ENCODE measurements at regions not wholly inside any gene's neighbourhood (a gene's known extent, or its start where the extent isn't known, plus 50 kb on each side); places are given as distances from the start of the nearest gene placed in this dataset.

GRCh38 chr2:240360645-240361475, 74.6 kb upstream of the GPC1 start:
- no peak overlapping the region for H3K4me3 Mint-ChIP-seq
- H3K9me3 Mint-ChIP-seq: peaks cover 8 to 23% (median 19%) of the 10 kb centered on the region in 7 donors
- H3K27me3 ChIP-seq (ENCODE audit: control insufficient read depth in 2 of 2, insufficient read depth in 2 of 2, low read length in 2 of 2): no peaks in the 10 kb centered on the region
- no peak for TF ChIP-seq CTCF (IDR thresholded peaks at IDR 0.05)
- no peaks in the 10 kb centered on the region for H3K4me1 Mint-ChIP-seq
- peaks cover 2 to 8% (median 4%) of the 10 kb centered on the region in 3 donors for H3K27me3 Mint-ChIP-seq (ENCODE audit: low read depth in 3 of 3)
- intact Hi-C loops (cut with micrococcal nuclease): no loop called here
- no peak overlapping the region for H2AFZ ChIP-seq (ENCODE audit: insufficient read depth, low read depth, low read length, poor library complexity, severe bottlenecking)
- H3K27ac ChIP-seq (ENCODE audit: low read depth in 1 of 2, low read length in 2 of 2): no peak overlapping the region
- H3K36me3 Mint-ChIP-seq: no peaks in the 10 kb centered on the region
- no peak overlapping the region for H3K4me3 ChIP-seq (replicated peaks in 1 of 3; ENCODE audit: low read depth in 2 of 3, low read length in 3 of 3)
- H3K36me3 ChIP-seq (replicated peaks in 1 of 2; ENCODE audit: control insufficient read depth in 1 of 2, insufficient read depth in 2 of 2, low read length in 2 of 2): no peaks in the 10 kb centered on the region
- no peaks in the 10 kb centered on the region for H4K20me1 ChIP-seq (ENCODE audit: insufficient read depth, low read length)
- H3K27ac Mint-ChIP-seq: no peak overlapping the region
- no peaks in the 10 kb centered on the region for H3K4me1 ChIP-seq (ENCODE audit: control insufficient read depth in 1 of 2, insufficient read depth in 2 of 2, low read length in 2 of 2)
- no peak overlapping the region for H3K4me2 ChIP-seq (replicated peaks; ENCODE audit: extremely low read depth, low read length, poor library complexity, severe bottlenecking)
- H3K9ac ChIP-seq (ENCODE audit: insufficient read depth, low read length, poor library complexity, severe bottlenecking): no peak overlapping the region
- H3K9me3 ChIP-seq (replicated peaks in 1 of 2; ENCODE audit: control insufficient read depth in 1 of 2, insufficient read depth in 1 of 2, low read length in 2 of 2): peaks cover 5 to 28% of the 10 kb centered on the region in 2 donors
- no peaks in the 10 kb centered on the region for H3K79me2 ChIP-seq (ENCODE audit: insufficient read depth, low read length)
- 90% methylated on average over 7 of the region's 9 CpGs for WGBS (ENCODE audit: insufficient coverage)
- no peak for DNase-seq

- Histone ChIP-seq H3K36me3 (replicated peaks in 1 of 2; ENCODE audit: control insufficient read depth in 1 of 2, insufficient read depth in 2 of 2, low read length in 2 of 2) (no peaks in the 10 kb centered on the region), H3K27me3 (ENCODE audit: control insufficient read depth in 2 of 2, insufficient read depth in 2 of 2, low read length in 2 of 2) (no peaks in the 10 kb centered on the region), H3K4me3 (replicated peaks in 1 of 3; ENCODE audit: low read depth in 2 of 3, low read length in 3 of 3) (no peak overlapping the region), H3K4me2 (replicated peaks; ENCODE audit: extremely low read depth, low read length, poor library complexity, severe bottlenecking) (no peak overlapping the region), H3K9ac (ENCODE audit: insufficient read depth, low read length, poor library complexity, severe bottlenecking) (no peak overlapping the region), H4K20me1 (ENCODE audit: insufficient read depth, low read length) (no peaks in the 10 kb centered on the region), H2AFZ (ENCODE audit: insufficient read depth, low read depth, low read length, poor library complexity, severe bottlenecking) (no peak overlapping the region), H3K27ac (ENCODE audit: low read depth in 1 of 2, low read length in 2 of 2) (no peak overlapping the region), H3K79me2 (ENCODE audit: insufficient read depth, low read length) (no peaks in the 10 kb centered on the region), H3K4me1 (ENCODE audit: control insufficient read depth in 1 of 2, insufficient read depth in 2 of 2, low read length in 2 of 2) (no peaks in the 10 kb centered on the region), H3K9me3 (replicated peaks in 1 of 2; ENCODE audit: control insufficient read depth in 1 of 2, insufficient read depth in 1 of 2, low read length in 2 of 2) (peaks cover 5 to 28% of the 10 kb centered on the region in 2 donors)
- Mint-ChIP-seq H3K9me3 (peaks cover 8 to 23% (median 19%) of the 10 kb centered on the region in 7 donors), H3K4me1 (no peaks in the 10 kb centered on the region), H3K4me3 (no peak overlapping the region), H3K27ac (no peak overlapping the region), H3K36me3 (no peaks in the 10 kb centered on the region), H3K27me3 (ENCODE audit: low read depth in 3 of 3) (peaks cover 0 to 4% (median 3%) of the 10 kb centered on the region in 3 donors)
- intact Hi-C loops (cut with micrococcal nuclease): no loop called here
- no peak for TF ChIP-seq CTCF (IDR thresholded peaks at IDR 0.05)
- 75% methylated on average over 10 of the region's 10 CpGs for WGBS (ENCODE audit: insufficient coverage)
- no peak for DNase-seq
Measured at GRCh38 chr2:240362216-240362755, 73.2 kb upstream of the GPC1 start.

Data from CD14-positive monocyte (primary cell).